C4-2B (cell line): ENCODE measurements at regions not wholly inside any gene's neighbourhood (a gene's known extent, or its start where the extent isn't known, plus 50 kb on each side); places are given as distances from the start of the nearest gene placed in this dataset.
"Not testable (repeated sequence)": the region's sequence is repeated elsewhere in the genome, so short reads cannot be mapped to it uniquely, and the experiment has no call there.

Source experiments
- H3K27ac ChIP-seq: fragments of 450-650 bp; 2 replicates; pipeline ENCODE4 v1.5.1; 2017
- CTCF ChIP-seq: fragments of 450-650 bp; conservative IDR thresholded peaks from 2 replicates; pipeline ENCODE4 v1.5.1; 2017; ENCODE audit warnings: mild to moderate bottlenecking
- ZFX ChIP-seq: fragments of 450-650 bp; IDR thresholded peaks from 2 replicates; pipeline ENCODE4 v1.6.1; 2017

- no peak overlapping the region for H3K27ac ChIP-seq
- TF ChIP-seq CTCF (no peak), ZFX (no peak)
Observed at GRCh38 chrX:118286066-118286762, 59.7 kb upstream of the WDR44 start.

- H3K27ac ChIP-seq: not testable (repeated sequence)
Observed at GRCh38 chrX:118295818-118296217, 50.1 kb upstream of the WDR44 start.
